ENCODE measurements at regions not wholly inside any gene's neighbourhood (a gene's known extent, or its start where the extent isn't known, plus 50 kb on each side); places are given as distances from the start of the nearest gene placed in this dataset.

DNA sequence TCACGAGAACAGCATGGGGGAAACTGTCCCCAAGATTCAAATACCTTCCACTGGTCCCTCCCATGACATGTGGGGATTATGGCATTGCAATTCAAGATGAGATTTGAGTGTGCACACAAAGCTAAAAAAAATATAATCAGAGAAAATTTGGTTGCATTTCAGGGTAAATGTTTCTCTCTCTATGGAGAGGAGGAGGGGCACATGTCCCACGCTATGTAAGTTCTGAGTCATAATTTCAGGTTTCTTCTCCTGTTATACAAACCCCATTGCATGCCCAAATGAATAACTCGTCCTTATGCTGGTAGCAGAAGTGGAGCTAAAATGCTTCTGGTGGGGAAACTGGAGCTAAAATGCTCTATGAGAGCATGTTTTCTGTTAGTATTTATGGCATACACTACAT, 209.7 kb upstream of the DCBLD2 start:
- intact Hi-C loops (cut with micrococcal nuclease; ENCODE audit: unreplicated experiment): loop anchor here (10.0 kb wide), 1 partner anchor 414 kb away; no protein-coding TSS in a partner anchor
- DNase-seq (ENCODE audit: low spot score): no peak
- no peaks in the 10 kb centered on the region for H3K9me3 ChIP-seq (ENCODE audit: low read depth, low read length, poor library complexity, severe bottlenecking)
- H3K36me3 ChIP-seq (ENCODE audit: insufficient read depth, low read length, poor library complexity, severe bottlenecking): no peaks in the 10 kb centered on the region
- TF ChIP-seq, protein P1, sequence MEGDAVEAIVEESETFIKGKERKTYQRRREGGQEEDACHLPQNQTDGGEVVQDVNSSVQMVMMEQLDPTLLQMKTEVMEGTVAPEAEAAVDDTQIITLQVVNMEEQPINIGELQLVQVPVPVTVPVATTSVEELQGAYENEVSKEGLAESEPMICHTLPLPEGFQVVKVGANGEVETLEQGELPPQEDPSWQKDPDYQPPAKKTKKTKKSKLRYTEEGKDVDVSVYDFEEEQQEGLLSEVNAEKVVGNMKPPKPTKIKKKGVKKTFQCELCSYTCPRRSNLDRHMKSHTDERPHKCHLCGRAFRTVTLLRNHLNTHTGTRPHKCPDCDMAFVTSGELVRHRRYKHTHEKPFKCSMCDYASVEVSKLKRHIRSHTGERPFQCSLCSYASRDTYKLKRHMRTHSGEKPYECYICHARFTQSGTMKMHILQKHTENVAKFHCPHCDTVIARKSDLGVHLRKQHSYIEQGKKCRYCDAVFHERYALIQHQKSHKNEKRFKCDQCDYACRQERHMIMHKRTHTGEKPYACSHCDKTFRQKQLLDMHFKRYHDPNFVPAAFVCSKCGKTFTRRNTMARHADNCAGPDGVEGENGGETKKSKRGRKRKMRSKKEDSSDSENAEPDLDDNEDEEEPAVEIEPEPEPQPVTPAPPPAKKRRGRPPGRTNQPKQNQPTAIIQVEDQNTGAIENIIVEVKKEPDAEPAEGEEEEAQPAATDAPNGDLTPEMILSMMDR (conservative IDR thresholded peaks at IDR 0.05; ENCODE audit: low read depth, low read length): no peak
- TF ChIP-seq EZH2 (IDR thresholded peaks at IDR 0.05; ENCODE audit: borderline replicate concordance, low read depth, low read length, poor library complexity, severe bottlenecking): no peak
- no peak overlapping the region for H3K4me3 ChIP-seq (ENCODE audit: low read depth, low read length, poor library complexity, severe bottlenecking)
- BruUV-seq (replicated peaks): no TSS peak
- CTCF ChIA-PET: no interaction called here
- no peak overlapping the region for H3K27ac ChIP-seq (ENCODE audit: low read depth, low read length, poor library complexity, severe bottlenecking)
- no peaks in the 10 kb centered on the region for H3K27me3 ChIP-seq (replicated peaks; ENCODE audit: insufficient read depth, low read depth, low read length, poor library complexity)
- peaks cover 16% of the 10 kb centered on the region for H3K4me1 ChIP-seq (ENCODE audit: insufficient read depth, low read length, poor library complexity, severe bottlenecking)
- POLR2A ChIA-PET (ENCODE audit: low non-redundant PET): no interaction called here

GRCh38 chr3:99110401-99110800, 208.9 kb upstream of the DCBLD2 start:
- POLR2A ChIA-PET (ENCODE audit: low non-redundant PET): no interaction called here
- Histone ChIP-seq H3K4me3 (ENCODE audit: low read depth, low read length, poor library complexity, severe bottlenecking) (no peak overlapping the region), H3K27ac (ENCODE audit: low read depth, low read length, poor library complexity, severe bottlenecking) (no peak overlapping the region), H3K4me1 (ENCODE audit: insufficient read depth, low read length, poor library complexity, severe bottlenecking) (peaks cover 16% of the 10 kb centered on the region), H3K36me3 (ENCODE audit: insufficient read depth, low read length, poor library complexity, severe bottlenecking) (no peaks in the 10 kb centered on the region), H3K9me3 (ENCODE audit: low read depth, low read length, poor library complexity, severe bottlenecking) (no peaks in the 10 kb centered on the region), H3K27me3 (replicated peaks; ENCODE audit: insufficient read depth, low read depth, low read length, poor library complexity) (no peaks in the 10 kb centered on the region)
- BruUV-seq (replicated peaks): no TSS peak
- TF ChIP-seq EZH2 (IDR thresholded peaks at IDR 0.05; ENCODE audit: borderline replicate concordance, low read depth, low read length, poor library complexity, severe bottlenecking): no peak
- TF ChIP-seq, protein P1 (conservative IDR thresholded peaks at IDR 0.05; ENCODE audit: low read depth, low read length): no peak
- DNase-seq (ENCODE audit: low spot score): no peak
- intact Hi-C loops (cut with micrococcal nuclease; ENCODE audit: unreplicated experiment): loop anchor here (10.0 kb wide), 1 partner anchor 414 kb away; no protein-coding TSS in a partner anchor
- CTCF ChIA-PET: no interaction called here

- no peak overlapping the region for H3K27ac ChIP-seq (ENCODE audit: low read depth, low read length, poor library complexity, severe bottlenecking)
- no peak overlapping the region for H3K4me3 ChIP-seq (ENCODE audit: low read depth, low read length, poor library complexity, severe bottlenecking)
- peaks cover 16% of the 10 kb centered on the region for H3K4me1 ChIP-seq (ENCODE audit: insufficient read depth, low read length, poor library complexity, severe bottlenecking)
- ChIA-PET CTCF (no interaction called here), POLR2A (ENCODE audit: low non-redundant PET) (no interaction called here)
- TF ChIP-seq, protein P1 (conservative IDR thresholded peaks at IDR 0.05; ENCODE audit: low read depth, low read length): no peak
- no peak for TF ChIP-seq EZH2 (IDR thresholded peaks at IDR 0.05; ENCODE audit: borderline replicate concordance, low read depth, low read length, poor library complexity, severe bottlenecking)
- no peaks in the 10 kb centered on the region for H3K9me3 ChIP-seq (ENCODE audit: low read depth, low read length, poor library complexity, severe bottlenecking)
- BruUV-seq (replicated peaks): no TSS peak
- H3K27me3 ChIP-seq (replicated peaks; ENCODE audit: insufficient read depth, low read depth, low read length, poor library complexity): no peaks in the 10 kb centered on the region
- no peaks in the 10 kb centered on the region for H3K36me3 ChIP-seq (ENCODE audit: insufficient read depth, low read length, poor library complexity, severe bottlenecking)
- intact Hi-C loops (cut with micrococcal nuclease; ENCODE audit: unreplicated experiment): no loop called here
- DNase-seq (ENCODE audit: low spot score): peak; percentile 83
These were observed 207.0 kb upstream of the DCBLD2 start for GRCh38 chr3:99108508-99108907.
